ENCODE measurements at regions not wholly inside any gene's neighbourhood (a gene's known extent, or its start where the extent isn't known, plus 50 kb on each side); places are given as distances from the start of the nearest gene placed in this dataset.
"Not testable (repeated sequence)": the region's sequence is repeated elsewhere in the genome, so short reads cannot be mapped to it uniquely, and the experiment has no call there.

DNA sequence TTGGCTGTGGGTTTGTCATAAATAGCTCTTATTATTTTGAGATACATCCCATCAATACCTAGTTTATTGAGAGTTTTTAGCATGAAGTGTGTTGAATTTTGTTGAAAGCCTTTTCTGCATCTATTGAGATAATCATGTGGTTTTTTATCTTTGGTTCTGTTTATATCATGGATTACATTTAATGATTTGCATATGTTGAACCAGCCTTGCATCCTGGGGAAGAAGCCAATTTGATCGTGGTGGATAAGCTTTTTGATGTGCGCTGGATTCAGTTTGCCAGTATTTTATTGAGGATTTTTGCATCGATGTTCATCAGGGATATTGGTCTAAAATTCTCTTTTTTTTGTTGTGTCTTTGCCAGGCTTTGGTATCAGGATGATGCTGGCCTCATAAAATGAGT lies 51.5 kb upstream of the CACNA1D start:
- TF ChIP-seq, protein P1, sequence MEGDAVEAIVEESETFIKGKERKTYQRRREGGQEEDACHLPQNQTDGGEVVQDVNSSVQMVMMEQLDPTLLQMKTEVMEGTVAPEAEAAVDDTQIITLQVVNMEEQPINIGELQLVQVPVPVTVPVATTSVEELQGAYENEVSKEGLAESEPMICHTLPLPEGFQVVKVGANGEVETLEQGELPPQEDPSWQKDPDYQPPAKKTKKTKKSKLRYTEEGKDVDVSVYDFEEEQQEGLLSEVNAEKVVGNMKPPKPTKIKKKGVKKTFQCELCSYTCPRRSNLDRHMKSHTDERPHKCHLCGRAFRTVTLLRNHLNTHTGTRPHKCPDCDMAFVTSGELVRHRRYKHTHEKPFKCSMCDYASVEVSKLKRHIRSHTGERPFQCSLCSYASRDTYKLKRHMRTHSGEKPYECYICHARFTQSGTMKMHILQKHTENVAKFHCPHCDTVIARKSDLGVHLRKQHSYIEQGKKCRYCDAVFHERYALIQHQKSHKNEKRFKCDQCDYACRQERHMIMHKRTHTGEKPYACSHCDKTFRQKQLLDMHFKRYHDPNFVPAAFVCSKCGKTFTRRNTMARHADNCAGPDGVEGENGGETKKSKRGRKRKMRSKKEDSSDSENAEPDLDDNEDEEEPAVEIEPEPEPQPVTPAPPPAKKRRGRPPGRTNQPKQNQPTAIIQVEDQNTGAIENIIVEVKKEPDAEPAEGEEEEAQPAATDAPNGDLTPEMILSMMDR (IDR thresholded peaks at IDR 0.05; ENCODE audit: control extremely low read depth in 1 of 3, insufficient read depth in 1 of 3, low read depth in 1 of 3, low read length in 3 of 3), result not testable (repeated sequence)
- not testable (repeated sequence) for TF ChIP-seq RFX5 (IDR thresholded peaks at IDR 0.05; ENCODE audit: borderline replicate concordance, low read depth, low read length); JUND (IDR thresholded peaks at IDR 0.05; ENCODE audit: low read length); NRF1 (IDR thresholded peaks at IDR 0.05; ENCODE audit: low read depth, low read length)
